NCI-H2029 treated with DMSO at 0.1 percent for 48 hours (cell line): ENCODE measurements at regions not wholly inside any gene's neighbourhood (a gene's known extent, or its start where the extent isn't known, plus 50 kb on each side); places are given as distances from the start of the nearest gene placed in this dataset.

Experiments
- DNase-seq: peaks from one replicate; lab custom pipeline; 2025; lab: John Stamatoyannopoulos, UW

GRCh38 chr15:62698646-62699045 lies 343.9 kb upstream of the TPM1 start:
- no peak for DNase-seq

- DNase-seq: no peak
Observed at GRCh38 chr15:62706317-62706716, 336.2 kb upstream of the TPM1 start.

- DNase-seq: no peak
Observed at GRCh38 chr15:62708470-62708869, 334.1 kb upstream of the TPM1 start.

- no peak for DNase-seq
Observed at GRCh38 chr15:62709261-62709660, 333.3 kb upstream of the TPM1 start.

GRCh38 chr15:62711691-62712454 lies 330.7 kb upstream of the TPM1 start:
- DNase-seq: no peak

GRCh38 chr15:62712455-62712839 lies 330.1 kb upstream of the TPM1 start:
- no peak for DNase-seq

- no peak for DNase-seq
Observed at GRCh38 chr15:62715946-62716345, 326.6 kb upstream of the TPM1 start.

- no peak for DNase-seq
Observed at GRCh38 chr15:62717496-62717895, 325.1 kb upstream of the TPM1 start.

GRCh38 chr15:62719316-62719715 lies 323.2 kb upstream of the TPM1 start:
- no peak for DNase-seq

GRCh38 chr15:62722237-62722636 lies 320.3 kb upstream of the TPM1 start:
- no peak for DNase-seq

GRCh38 chr15:62726461-62726860 lies 316.1 kb upstream of the TPM1 start:
- DNase-seq: no peak

GRCh38 chr15:62727501-62727900 lies 315.0 kb upstream of the TPM1 start:
- no peak for DNase-seq

- DNase-seq: no peak
Observed at GRCh38 chr15:62730825-62731224, 311.7 kb upstream of the TPM1 start.

GRCh38 chr15:62732078-62732477 lies 310.5 kb upstream of the TPM1 start:
- no peak for DNase-seq

GRCh38 chr15:62734706-62735105 lies 307.8 kb upstream of the TPM1 start:
- DNase-seq: no peak

GRCh38 chr15:62736756-62737155 lies 305.8 kb upstream of the TPM1 start:
- no peak for DNase-seq

- no peak for DNase-seq
Observed at GRCh38 chr15:62737551-62737950, 305.0 kb upstream of the TPM1 start.

- DNase-seq: no peak
Observed at GRCh38 chr15:62739082-62739481, 303.5 kb upstream of the TPM1 start.

- no peak for DNase-seq
Observed at GRCh38 chr15:62739507-62739906, 303.0 kb upstream of the TPM1 start.

- no peak for DNase-seq
Observed at GRCh38 chr15:62740141-62741004, 302.2 kb upstream of the TPM1 start.

- DNase-seq: no peak
Observed at GRCh38 chr15:62741106-62741505, 301.4 kb upstream of the TPM1 start.

- DNase-seq: no peak
Observed at GRCh38 chr15:62742409-62743171, 300.0 kb upstream of the TPM1 start.
